HFFc6 (cell line): ENCODE measurements at regions not wholly inside any gene's neighbourhood (a gene's known extent, or its start where the extent isn't known, plus 50 kb on each side); places are given as distances from the start of the nearest gene placed in this dataset.

ENCODE experiments used
- DNase-seq: peaks from one replicate; pipeline ENCODE4 v3.0.0-alpha.2; 2018
- H3K27ac Mint-ChIP-seq: 2 replicates; pipeline ENCODE4 v1.8.0; 2020; ENCODE audit warnings: mild to moderate bottlenecking, mixed read lengths
- H3K27me3 Mint-ChIP-seq: 2 replicates; pipeline ENCODE4 v1.8.0; 2021; ENCODE audit warnings: mild to moderate bottlenecking, moderate library complexity, mixed read lengths; ENCODE audit not compliant: insufficient read depth
- H3K36me3 Mint-ChIP-seq: 2 replicates; pipeline ENCODE4 v1.8.0; 2021; ENCODE audit warnings: low read depth, mixed read lengths
- H3K4me1 Mint-ChIP-seq: 2 replicates; pipeline ENCODE4 v1.8.0; 2020; ENCODE audit warnings: low read depth, mixed read lengths
- H3K4me3 Mint-ChIP-seq: 2 replicates; pipeline ENCODE4 v1.8.0; 2020; ENCODE audit warnings: mild to moderate bottlenecking, moderate library complexity, mixed read lengths
- H3K9me3 Mint-ChIP-seq: 2 replicates; pipeline ENCODE4 v1.8.0; 2020; ENCODE audit warnings: mild to moderate bottlenecking, mixed read lengths
- CTCF ChIP-seq: fragments of 200-600 bp; sonication (generic); IDR thresholded peaks from 2 replicates; pipeline ENCODE4 v1.5.0; 2021; ENCODE audit warnings: antibody characterized with exemption, mild to moderate bottlenecking

- Mint-ChIP-seq H3K27me3 (peaks cover 29% of the 10 kb centered on the region), H3K27ac (no peak overlapping the region), H3K36me3 (no peaks in the 10 kb centered on the region), H3K4me1 (peaks cover 11% of the 10 kb centered on the region), H3K4me3 (no peak overlapping the region), H3K9me3 (no peaks in the 10 kb centered on the region)
- TF ChIP-seq CTCF, result no peak
- DNase-seq, result no peak
Observed at GRCh38 chr17:79399610-79400144, 211.2 kb downstream of the RBFOX3 start.

- H3K4me3 Mint-ChIP-seq, result no peak overlapping the region
- no peaks in the 10 kb centered on the region for H3K36me3 Mint-ChIP-seq
- TF ChIP-seq CTCF, result no peak
- H3K4me1 Mint-ChIP-seq, result peaks cover 11% of the 10 kb centered on the region
- H3K9me3 Mint-ChIP-seq, result no peaks in the 10 kb centered on the region
- H3K27me3 Mint-ChIP-seq, result peaks cover 39% of the 10 kb centered on the region
- no peak overlapping the region for H3K27ac Mint-ChIP-seq
- no peak for DNase-seq
Observed at GRCh38 chr17:79398441-79398840, 212.4 kb downstream of the RBFOX3 start.

- Mint-ChIP-seq H3K4me3 (no peak overlapping the region), H3K9me3 (no peaks in the 10 kb centered on the region), H3K36me3 (no peaks in the 10 kb centered on the region), H3K4me1 (peaks cover 11% of the 10 kb centered on the region), H3K27ac (no peak overlapping the region), H3K27me3 (peaks cover 49% of the 10 kb centered on the region)
- no peak for DNase-seq
- no peak for TF ChIP-seq CTCF
Observed at GRCh38 chr17:79396696-79397095, 214.2 kb downstream of the RBFOX3 start.

- Mint-ChIP-seq H3K36me3 (no peaks in the 10 kb centered on the region), H3K27me3 (peaks cover 56% of the 10 kb centered on the region)
- no peak for TF ChIP-seq CTCF
Observed at GRCh38 chr17:79395545-79395944, 215.3 kb downstream of the RBFOX3 start.

GRCh38 chr17:79395066-79395465 is 215.8 kb downstream of the RBFOX3 start:
- H3K4me3 Mint-ChIP-seq, result no peak overlapping the region
- no peaks in the 10 kb centered on the region for H3K36me3 Mint-ChIP-seq
- no peak overlapping the region for H3K27ac Mint-ChIP-seq
- TF ChIP-seq CTCF, result no peak
- no peaks in the 10 kb centered on the region for H3K9me3 Mint-ChIP-seq
- H3K4me1 Mint-ChIP-seq, result no peaks in the 10 kb centered on the region
- DNase-seq, result no peak
- H3K27me3 Mint-ChIP-seq, result peaks cover 58% of the 10 kb centered on the region

More at GRCh38 chr17:79395545-79395944, 215.3 kb downstream of the RBFOX3 start:
- peaks cover 2% of the 10 kb centered on the region for H3K4me1 Mint-ChIP-seq
- H3K9me3 Mint-ChIP-seq, result no peaks in the 10 kb centered on the region
- no peak for DNase-seq
- H3K27ac Mint-ChIP-seq, result no peak overlapping the region
- H3K4me3 Mint-ChIP-seq, result no peak overlapping the region
